PFSK-1 (cell line): ENCODE measurements at regions not wholly inside any gene's neighbourhood (a gene's known extent, or its start where the extent isn't known, plus 50 kb on each side); places are given as distances from the start of the nearest gene placed in this dataset.

ENCODE experiments used
- POLR2AphosphoS5 ChIP-seq: IDR thresholded peaks from 2 replicates; pipeline ENCODE4 v1.6.1; 2012; ENCODE audit warnings: low read depth, mild to moderate bottlenecking, control low read depth, low read length, moderate library complexity
- SIN3A ChIP-seq: IDR thresholded peaks from 2 replicates; pipeline ENCODE4 v1.6.1; 2012; ENCODE audit warnings: mild to moderate bottlenecking, low read length, moderate library complexity, borderline replicate concordance; ENCODE audit not compliant: insufficient read depth
- TAF1 ChIP-seq: IDR thresholded peaks from 2 replicates; pipeline ENCODE4 v1.6.1; 2012; ENCODE audit warnings: low read length, control low read depth, borderline replicate concordance; ENCODE audit not compliant: insufficient read depth

GRCh38 chr5:174642816-174643405, 81.5 kb upstream of the MSX2 start:
- TF ChIP-seq SIN3A (no peak), POLR2AphosphoS5 (no peak), TAF1 (no peak)
